GM18498 (cell line): ENCODE measurements at regions not wholly inside any gene's neighbourhood (a gene's known extent, or its start where the extent isn't known, plus 50 kb on each side); places are given as distances from the start of the nearest gene placed in this dataset.

ENCODE experiments used
- ATAC-seq: cut with Tn5 transposase; IDR thresholded peaks from one replicate; pipeline ENCODE4 v1.9.1; 2021; ENCODE audit warnings: mild to moderate bottlenecking, moderate library complexity; ENCODE audit not compliant: unreplicated experiment

DNA sequence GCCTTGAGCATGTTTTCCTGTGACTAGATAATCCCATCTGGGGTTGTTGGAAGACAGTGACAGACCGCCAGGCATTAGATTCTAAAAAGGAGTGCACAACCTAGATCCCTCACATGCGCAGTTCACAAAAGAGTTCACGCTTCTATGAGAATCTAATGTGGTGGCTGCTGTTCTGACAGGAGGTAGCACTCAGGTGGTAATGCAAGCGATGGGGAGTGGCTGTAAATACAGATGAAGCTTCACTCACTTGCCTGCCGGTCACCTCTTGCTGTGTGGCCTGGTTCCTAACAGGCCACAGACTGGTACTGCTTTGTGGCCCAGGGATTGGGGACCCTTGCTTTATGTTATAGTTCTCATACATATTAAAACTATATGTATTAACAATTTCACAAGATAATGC lies 81.9 kb upstream of the TMLHE start:
- ATAC-seq: no peak

DNA sequence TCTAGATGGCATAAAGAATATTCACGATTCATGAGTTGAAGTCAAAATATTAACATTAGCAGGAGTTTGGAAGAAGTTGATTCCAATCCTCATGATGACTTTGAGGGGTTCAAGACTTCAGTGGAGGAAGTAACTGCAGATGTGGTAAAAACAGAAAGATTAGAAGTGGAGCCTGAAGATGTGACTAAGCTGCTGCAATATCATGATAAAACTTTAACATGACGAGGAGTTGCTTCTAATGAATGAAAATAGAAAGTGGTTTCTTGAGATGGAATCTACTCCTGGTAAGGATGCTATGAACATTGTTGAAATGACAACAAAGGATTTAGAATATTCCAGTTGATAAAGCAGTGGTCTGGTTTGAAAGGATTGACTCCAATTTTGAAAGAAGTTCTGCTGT lies 70.1 kb upstream of the TMLHE start:
- ATAC-seq: no peak

DNA sequence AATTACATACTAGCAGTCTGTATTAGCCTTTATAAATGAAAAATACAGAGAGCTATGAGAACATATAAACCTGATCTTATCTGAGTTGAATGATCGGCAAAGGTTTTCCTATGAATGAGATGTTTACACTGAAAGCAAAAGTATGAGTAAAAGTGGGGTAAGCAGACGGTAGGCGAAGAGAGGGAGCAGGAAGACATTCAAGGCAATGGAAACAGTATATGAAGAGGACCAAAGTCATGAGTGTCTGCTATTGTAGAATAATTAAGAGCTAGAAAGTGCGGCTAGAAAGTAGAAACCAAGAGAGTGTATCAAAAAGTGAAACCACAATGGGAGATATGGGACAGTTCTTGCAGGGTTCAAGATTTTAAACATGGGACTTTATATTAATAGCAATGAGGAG lies 67.0 kb upstream of the TMLHE start:
- no peak for ATAC-seq

DNA sequence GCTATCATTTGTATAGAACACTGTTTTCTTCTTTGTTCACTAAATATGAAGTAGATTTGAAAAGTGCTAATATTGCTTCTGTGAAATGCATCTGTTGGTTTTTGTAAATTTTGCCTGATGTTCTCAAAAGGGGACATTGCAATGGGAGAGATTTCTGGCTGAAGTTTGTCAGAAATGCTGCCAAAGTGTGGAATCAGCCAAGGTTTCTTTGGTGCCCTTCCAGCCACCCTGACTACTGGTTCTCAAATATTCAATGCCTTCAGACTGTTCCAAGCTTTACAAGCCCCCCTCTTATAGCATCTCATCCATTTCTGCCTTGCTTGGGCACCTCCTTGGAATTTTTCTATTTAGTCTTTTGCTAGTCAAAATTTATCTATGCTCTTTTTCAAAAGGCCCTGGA lies 60.6 kb upstream of the TMLHE start:
- ATAC-seq: no peak

DNA sequence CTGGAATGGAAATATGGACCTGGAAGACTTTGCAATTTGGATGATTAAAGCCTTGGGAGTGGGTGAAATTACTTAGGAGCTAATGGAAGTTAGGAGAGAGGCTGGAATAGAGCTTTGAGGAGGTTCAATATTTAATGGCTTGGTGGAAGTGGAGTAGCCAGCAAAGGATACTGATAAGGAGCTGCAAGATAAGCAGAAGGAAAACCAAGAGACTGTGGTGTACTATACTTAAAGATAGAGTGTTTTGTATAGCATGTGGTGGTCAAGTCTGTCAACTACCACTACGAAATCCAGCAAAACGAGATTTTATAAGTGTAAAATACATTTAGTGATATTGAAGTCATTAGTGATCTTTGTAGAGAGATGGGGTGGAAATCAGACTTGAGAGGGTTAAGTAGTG lies 54.0 kb upstream of the TMLHE start:
- no peak for ATAC-seq
